Nephron (organoid): ENCODE measurements at regions not wholly inside any gene's neighbourhood (a gene's known extent, or its start where the extent isn't known, plus 50 kb on each side); places are given as distances from the start of the nearest gene placed in this dataset.

Experiments
- H3K27ac Mint-ChIP-seq, 3 experiments: 2 replicates each; pipeline ENCODE4 v1.8.0; 2020; ENCODE audit warnings: mixed read lengths in 3 of 3, mild to moderate bottlenecking in 2 of 3, moderate library complexity in 1 of 3
- H3K27me3 Mint-ChIP-seq: 2 replicates; pipeline ENCODE4 v1.8.0; 2021; ENCODE audit warnings: low read depth, mild to moderate bottlenecking, moderate library complexity, mixed read lengths
- H3K36me3 Mint-ChIP-seq: 2 replicates; pipeline ENCODE4 v1.8.0; 2020; ENCODE audit warnings: low read depth, mixed read lengths
- H3K4me1 Mint-ChIP-seq: 2 replicates; pipeline ENCODE4 v1.8.0; 2020; ENCODE audit warnings: mixed read lengths
- H3K4me3 Mint-ChIP-seq, 3 experiments: 2 replicates each; pipeline ENCODE4 v1.8.0; 2020; ENCODE audit warnings: mild to moderate bottlenecking in 3 of 3, mixed read lengths in 3 of 3, moderate library complexity in 2 of 3
- H3K9me3 Mint-ChIP-seq: 2 replicates; pipeline ENCODE4 v1.8.0; 2020; ENCODE audit warnings: mixed read lengths
- CTCF ChIP-seq, 3 experiments: fragments of 200-600 bp; sonication (generic); IDR thresholded peaks; one replicate each; pipeline ENCODE4 v1.5.0; 2021; ENCODE audit warnings: antibody characterized with exemption in 3 of 3; ENCODE audit not compliant: unreplicated experiment in 3 of 3

- no peak overlapping the region for H3K27ac Mint-ChIP-seq
- no peaks in the 10 kb centered on the region for H3K4me1 Mint-ChIP-seq
- no peaks in the 10 kb centered on the region for H3K27me3 Mint-ChIP-seq
- H3K9me3 Mint-ChIP-seq: peaks cover 29% of the 10 kb centered on the region
- peaks cover 8% of the 10 kb centered on the region for H3K36me3 Mint-ChIP-seq
- H3K4me3 Mint-ChIP-seq: no peak overlapping the region
- no peak for TF ChIP-seq CTCF (IDR thresholded peaks at IDR 0.05; ENCODE audit: unreplicated experiment in 3 of 3)
Measured at GRCh38 chr9:78848061-78848460, 551.1 kb downstream of the PSAT1 start.

GRCh38 chr9:78856144-78856543 lies 559.2 kb downstream of the PSAT1 start:
- Mint-ChIP-seq H3K27ac (no peak overlapping the region), H3K36me3 (no peaks in the 10 kb centered on the region), H3K4me1 (no peaks in the 10 kb centered on the region), H3K4me3 (no peak overlapping the region), H3K27me3 (peaks cover 9% of the 10 kb centered on the region), H3K9me3 (no peaks in the 10 kb centered on the region)
- TF ChIP-seq CTCF (IDR thresholded peaks at IDR 0.05; ENCODE audit: unreplicated experiment in 3 of 3): no peak

GRCh38 chr9:78856781-78857180 lies 559.9 kb downstream of the PSAT1 start:
- no peak overlapping the region for H3K4me3 Mint-ChIP-seq
- TF ChIP-seq CTCF (IDR thresholded peaks at IDR 0.05; ENCODE audit: unreplicated experiment in 3 of 3): no peak
- no peaks in the 10 kb centered on the region for H3K9me3 Mint-ChIP-seq
- H3K36me3 Mint-ChIP-seq: no peaks in the 10 kb centered on the region
- H3K4me1 Mint-ChIP-seq: no peaks in the 10 kb centered on the region
- peaks cover 9% of the 10 kb centered on the region for H3K27me3 Mint-ChIP-seq
- no peak overlapping the region for H3K27ac Mint-ChIP-seq

GRCh38 chr9:78857373-78858225 lies 560.7 kb downstream of the PSAT1 start:
- Mint-ChIP-seq H3K36me3 (no peaks in the 10 kb centered on the region), H3K9me3 (no peaks in the 10 kb centered on the region), H3K4me3 (no peak overlapping the region), H3K27me3 (peaks cover 9% of the 10 kb centered on the region), H3K27ac (no peak overlapping the region), H3K4me1 (no peaks in the 10 kb centered on the region)
- TF ChIP-seq CTCF (IDR thresholded peaks at IDR 0.05; ENCODE audit: unreplicated experiment in 3 of 3): no peak

GRCh38 chr9:78858266-78858665 lies 561.3 kb downstream of the PSAT1 start:
- Mint-ChIP-seq H3K27me3 (peaks cover 9% of the 10 kb centered on the region), H3K36me3 (no peaks in the 10 kb centered on the region), H3K27ac (no peak overlapping the region), H3K4me3 (no peak overlapping the region), H3K9me3 (no peaks in the 10 kb centered on the region), H3K4me1 (no peaks in the 10 kb centered on the region)
- TF ChIP-seq CTCF (IDR thresholded peaks at IDR 0.05; ENCODE audit: unreplicated experiment in 3 of 3): no peak
